AG04450 (cell line): ENCODE measurements at regions not wholly inside any gene's neighbourhood (a gene's known extent, or its start where the extent isn't known, plus 50 kb on each side); places are given as distances from the start of the nearest gene placed in this dataset.

Experiments used
- CTCF ChIA-PET: fragments of 300-600, 350-600 bp; formaldehyde crosslinking; extraction: SDS; loops from one replicate; lab custom pipeline; 2022; ENCODE audit warnings: antibody characterized with exemption, inconsistent platforms; lab: Charles Lee
- POLR2A ChIA-PET: fragments of 350-600 bp; formaldehyde crosslinking; extraction: SDS; loops from one replicate; lab custom pipeline; 2021; ENCODE audit warnings: antibody characterized with exemption, inconsistent platforms; lab: Yijun Ruan, JAX
- DNase-seq: peaks from one replicate; pipeline ENCODE4 v3.0.0-alpha.2; 2011; ENCODE audit warnings: low read depth, low spot score
- H3K27ac ChIP-seq: one replicate; pipeline ENCODE4 v1.5.1; 2012; ENCODE audit warnings: low read depth, low read length, control low read depth
- H3K27me3 ChIP-seq: one replicate; pipeline ENCODE4 v1.6.0; 2012; ENCODE audit warnings: low read length; ENCODE audit not compliant: control insufficient read depth, insufficient read depth
- H3K4me3 ChIP-seq: 2 replicates; pipeline ENCODE4 v1.5.1; 2011; ENCODE audit warnings: mild to moderate bottlenecking, low read depth, low read length, control low read depth
- H3K9me3 ChIP-seq: 2 replicates; pipeline ENCODE4 v1.5.1; 2012; ENCODE audit warnings: low read length; ENCODE audit not compliant: control insufficient read depth, insufficient read depth
- TF ChIP-seq, protein P1 (sequence below): IDR thresholded peaks from 2 replicates; pipeline ENCODE4 v1.5.1; 2011; ENCODE audit warnings: low read depth, low read length, control low read depth, inconsistent platforms

- TF ChIP-seq, protein P1, sequence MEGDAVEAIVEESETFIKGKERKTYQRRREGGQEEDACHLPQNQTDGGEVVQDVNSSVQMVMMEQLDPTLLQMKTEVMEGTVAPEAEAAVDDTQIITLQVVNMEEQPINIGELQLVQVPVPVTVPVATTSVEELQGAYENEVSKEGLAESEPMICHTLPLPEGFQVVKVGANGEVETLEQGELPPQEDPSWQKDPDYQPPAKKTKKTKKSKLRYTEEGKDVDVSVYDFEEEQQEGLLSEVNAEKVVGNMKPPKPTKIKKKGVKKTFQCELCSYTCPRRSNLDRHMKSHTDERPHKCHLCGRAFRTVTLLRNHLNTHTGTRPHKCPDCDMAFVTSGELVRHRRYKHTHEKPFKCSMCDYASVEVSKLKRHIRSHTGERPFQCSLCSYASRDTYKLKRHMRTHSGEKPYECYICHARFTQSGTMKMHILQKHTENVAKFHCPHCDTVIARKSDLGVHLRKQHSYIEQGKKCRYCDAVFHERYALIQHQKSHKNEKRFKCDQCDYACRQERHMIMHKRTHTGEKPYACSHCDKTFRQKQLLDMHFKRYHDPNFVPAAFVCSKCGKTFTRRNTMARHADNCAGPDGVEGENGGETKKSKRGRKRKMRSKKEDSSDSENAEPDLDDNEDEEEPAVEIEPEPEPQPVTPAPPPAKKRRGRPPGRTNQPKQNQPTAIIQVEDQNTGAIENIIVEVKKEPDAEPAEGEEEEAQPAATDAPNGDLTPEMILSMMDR = no peak
- DNase-seq = no peak
- ChIA-PET POLR2A (no interaction called here), CTCF (no interaction called here)
- Histone ChIP-seq H3K27ac (no peak overlapping the region), H3K9me3 (no peaks in the 10 kb centered on the region), H3K27me3 (no peaks in the 10 kb centered on the region), H3K4me3 (no peak overlapping the region)
Observed at GRCh38 chr6:155747491-155747890, 291.9 kb upstream of the NOX3 start.

DNA sequence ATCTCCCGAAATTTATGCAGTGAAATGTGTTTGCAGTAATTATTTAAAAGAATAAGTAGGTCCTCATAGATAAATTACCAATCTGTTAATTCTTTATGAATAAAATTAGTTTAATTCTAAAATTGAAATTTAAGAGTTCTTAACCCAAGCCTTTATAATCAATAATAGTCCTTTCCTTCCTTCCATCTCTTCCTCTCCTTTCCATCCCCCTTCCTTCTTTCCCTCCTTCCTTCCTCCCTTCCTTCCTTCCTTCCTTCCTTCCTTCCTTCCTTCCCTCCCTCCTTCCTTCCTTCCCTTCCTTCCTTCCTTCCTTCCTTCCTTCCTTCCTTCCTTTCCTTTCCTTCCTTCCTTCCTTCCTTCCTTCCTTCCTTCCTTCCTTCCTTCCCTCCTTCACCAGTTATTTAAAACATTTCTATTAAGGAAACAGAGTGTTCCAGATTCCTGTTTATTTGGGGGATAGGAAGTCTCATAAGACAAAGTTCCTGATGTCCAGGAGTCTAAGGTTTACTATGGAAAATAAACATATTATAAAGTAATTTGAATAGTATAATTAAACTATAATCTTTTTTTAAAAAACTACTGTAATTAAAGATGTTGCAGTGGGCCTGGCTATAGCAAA, 285.3 kb upstream of the NOX3 start:
- no peak for DNase-seq
- TF ChIP-seq, protein P1 = no peak
- no peaks in the 10 kb centered on the region for H3K27me3 ChIP-seq
- CTCF ChIA-PET = no interaction called here
- H3K9me3 ChIP-seq = no peaks in the 10 kb centered on the region
- H3K27ac ChIP-seq = no peak overlapping the region
- POLR2A ChIA-PET = no interaction called here
- no peak overlapping the region for H3K4me3 ChIP-seq

- ChIA-PET POLR2A (no interaction called here), CTCF (no interaction called here)
- no peak overlapping the region for H3K27ac ChIP-seq
- H3K4me3 ChIP-seq = no peak overlapping the region
- H3K9me3 ChIP-seq = no peaks in the 10 kb centered on the region
- no peak for DNase-seq
- H3K27me3 ChIP-seq = no peaks in the 10 kb centered on the region
- TF ChIP-seq, protein P1 = no peak
Observed at GRCh38 chr6:155738602-155739105, 283.0 kb upstream of the NOX3 start.

GRCh38 chr6:155717374-155717773, 261.7 kb upstream of the NOX3 start:
- DNase-seq = no peak
- no peaks in the 10 kb centered on the region for H3K27me3 ChIP-seq
- TF ChIP-seq, protein P1 = no peak
- ChIA-PET POLR2A (no interaction called here), CTCF (no interaction called here)
- no peak overlapping the region for H3K4me3 ChIP-seq
- no peak overlapping the region for H3K27ac ChIP-seq
- H3K9me3 ChIP-seq = no peaks in the 10 kb centered on the region

DNA sequence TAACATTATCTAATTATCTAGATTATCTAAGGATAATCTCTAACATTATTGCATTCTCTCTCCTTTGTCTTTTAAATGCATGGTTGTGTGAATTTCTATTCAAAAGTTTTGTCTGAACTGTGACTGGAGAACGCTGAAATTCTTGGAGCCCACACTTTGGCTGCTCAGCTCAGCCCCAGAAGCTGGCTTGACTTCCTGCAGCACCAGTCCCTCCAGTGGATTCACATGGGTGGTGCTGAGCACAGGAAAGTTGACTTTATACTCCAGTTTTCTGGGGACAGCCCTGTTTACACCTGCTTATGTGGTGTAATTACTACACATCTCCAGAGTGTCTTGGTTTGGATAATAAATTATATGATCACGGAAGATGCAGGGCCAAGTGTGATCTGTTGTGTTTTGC, 255.1 kb upstream of the NOX3 start:
- no peaks in the 10 kb centered on the region; the same call in 1 of the 2 replicates for H3K9me3 ChIP-seq
- ChIA-PET POLR2A (no interaction called here), CTCF (no interaction called here)
- no peak overlapping the region for H3K27ac ChIP-seq
- TF ChIP-seq, protein P1 = no peak
- DNase-seq = no peak
- H3K4me3 ChIP-seq = no peak overlapping the region
- H3K27me3 ChIP-seq = no peaks in the 10 kb centered on the region
